KBM-7 (cell line): ENCODE measurements at regions not wholly inside any gene's neighbourhood (a gene's known extent, or its start where the extent isn't known, plus 50 kb on each side); places are given as distances from the start of the nearest gene placed in this dataset.

Experiments
- DNase-seq: peaks from one replicate; pipeline ENCODE4 v3.0.0-alpha.2; 2015
- in situ Hi-C: fragments of 300-500 bp; cut with MboI; formaldehyde crosslinking; loops from 2 replicates; pipeline ENCODE4 v1.14.3; 2020; ENCODE audit warnings: low sequenced_read_pairs, low pct_unique_long_range_greater_than_20kb, mixed read lengths

DNA sequence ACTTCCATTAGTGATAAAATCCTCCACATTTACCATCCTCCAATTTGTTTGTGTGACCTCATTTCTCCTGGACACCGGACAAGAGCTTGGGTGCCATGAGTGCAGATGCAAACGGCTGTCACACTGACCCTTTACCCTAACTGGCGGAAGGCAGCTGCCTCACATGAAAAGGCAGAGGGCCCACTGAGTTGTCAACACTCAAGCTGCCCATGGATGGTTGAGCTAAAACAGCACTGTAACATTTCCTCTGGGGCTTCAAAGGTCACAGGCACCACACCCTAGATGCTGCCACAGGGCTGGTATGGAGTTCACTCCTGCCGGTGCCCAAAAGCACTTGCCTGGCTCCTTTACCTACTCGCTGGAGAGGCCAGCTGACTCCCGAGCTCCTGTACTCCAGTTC lies 653.4 kb downstream of the KCNT2 start:
- no peak for DNase-seq
- in situ Hi-C loops: no loop called here

DNA sequence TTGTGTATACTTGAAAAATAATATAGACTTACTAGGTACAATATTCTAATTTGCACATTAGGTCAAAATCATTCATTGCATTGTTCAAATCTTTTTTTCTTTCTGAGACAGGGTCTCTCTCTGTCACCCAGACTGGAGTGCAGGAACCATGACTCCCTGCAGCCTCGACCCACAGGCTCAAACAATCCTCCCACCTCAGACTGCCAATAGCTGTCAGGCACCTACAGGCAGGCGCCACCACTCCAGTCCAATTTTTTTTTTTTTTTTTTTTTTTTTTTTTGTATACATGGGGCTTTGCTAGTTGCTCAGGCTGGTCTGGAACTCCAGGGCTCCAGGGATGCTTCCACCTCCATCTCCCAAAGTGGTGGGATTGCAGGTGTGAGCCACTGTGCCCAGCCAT lies 656.9 kb downstream of the KCNT2 start:
- DNase-seq: no peak
- in situ Hi-C loops: no loop called here

DNA sequence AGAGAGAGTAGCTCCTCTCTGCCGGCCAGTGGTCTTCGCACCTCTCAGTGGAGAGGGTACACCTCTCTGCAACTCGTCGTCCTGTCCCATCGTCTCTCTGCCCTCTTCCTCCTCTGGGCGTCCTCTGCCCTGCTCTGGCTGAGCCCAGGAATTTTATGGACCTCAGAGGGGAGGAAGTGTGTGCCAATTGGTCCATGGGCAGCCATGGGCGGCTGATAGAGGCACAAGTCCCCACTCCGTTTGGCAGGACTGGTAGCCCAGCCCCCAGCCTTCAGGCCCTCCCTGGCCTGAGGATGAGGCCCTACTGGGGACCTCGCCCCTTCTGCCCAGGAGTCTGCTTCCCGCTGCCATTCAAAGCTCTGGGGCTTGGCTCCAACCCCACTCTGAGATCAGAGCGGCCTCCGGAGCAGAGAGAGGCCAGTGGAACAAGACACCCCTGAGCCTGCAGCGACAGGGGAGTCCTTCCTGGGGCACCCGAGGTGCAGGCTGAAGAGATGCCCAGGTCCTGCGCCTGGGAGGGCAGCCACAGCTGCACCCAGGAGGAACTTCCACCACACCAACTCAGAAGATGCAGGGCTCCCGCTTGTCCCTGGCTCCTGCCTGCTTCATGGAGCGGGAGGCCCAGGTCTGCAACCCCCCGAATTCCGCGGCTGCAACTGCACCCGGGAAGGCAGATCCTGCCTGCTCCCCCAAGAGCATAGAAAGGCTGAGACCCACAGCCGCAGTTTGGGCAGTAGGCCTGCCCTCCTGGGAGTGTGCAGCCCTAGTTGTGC lies 659.9 kb downstream of the KCNT2 start:
- no peak for DNase-seq
- in situ Hi-C loops: no loop called here

DNA sequence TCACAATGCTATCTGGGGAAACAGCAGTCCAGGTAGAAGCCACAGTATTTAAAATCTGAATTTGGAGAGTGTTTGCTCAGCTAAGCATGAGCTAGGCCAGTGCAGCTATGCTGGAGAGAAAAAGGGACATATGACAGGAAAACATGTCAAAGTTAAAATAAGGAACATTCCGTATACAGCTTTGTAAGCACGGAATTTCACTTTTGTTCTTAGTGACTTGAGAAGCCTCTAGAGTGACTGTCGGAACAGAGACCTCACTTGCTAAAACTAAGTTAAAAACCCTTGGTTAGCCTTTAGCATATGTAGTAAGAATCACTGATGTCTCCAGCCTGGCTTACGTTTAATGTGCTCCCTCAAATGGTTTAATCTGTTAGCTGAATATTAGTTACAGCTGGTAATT lies 661.7 kb downstream of the KCNT2 start:
- no peak for DNase-seq
- in situ Hi-C loops: no loop called here

DNA sequence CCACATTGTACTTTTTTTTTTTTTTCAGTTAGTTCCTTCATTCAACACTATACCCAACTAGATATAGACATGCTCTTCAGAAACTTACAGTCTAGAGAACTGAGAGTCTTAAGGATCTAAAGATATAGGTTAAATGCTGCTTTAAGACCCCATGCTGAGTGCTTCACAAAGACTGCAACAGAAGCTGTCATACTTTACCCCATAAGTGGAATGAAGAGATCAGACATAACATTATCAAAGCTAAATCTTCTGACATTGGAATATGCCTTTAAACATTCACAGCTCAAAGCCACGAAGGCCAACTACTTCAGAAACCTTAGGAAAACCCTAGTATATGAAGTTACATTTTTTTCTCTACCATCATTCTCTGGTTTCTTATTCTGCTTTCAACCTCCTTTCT lies 666.4 kb downstream of the KCNT2 start:
- no peak for DNase-seq

DNA sequence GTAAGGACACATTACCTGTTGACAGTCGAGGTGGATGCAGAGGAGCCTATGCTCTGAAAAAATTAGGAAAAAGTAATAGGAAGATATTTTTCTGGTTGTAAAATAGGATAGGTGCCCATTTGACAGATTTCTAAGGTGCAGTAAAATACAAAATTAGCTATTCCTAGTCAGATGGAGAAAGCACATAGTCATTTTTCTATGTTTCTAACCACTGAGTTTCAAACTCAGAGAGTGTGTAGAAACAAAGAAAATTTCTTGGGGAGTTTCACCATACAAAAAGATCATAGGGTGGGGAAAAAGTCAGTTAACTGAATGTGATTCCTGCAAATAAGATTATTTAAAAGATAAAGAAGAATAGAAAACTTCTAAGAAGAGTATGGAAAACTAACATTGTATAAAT lies 666.9 kb downstream of the KCNT2 start:
- in situ Hi-C loops: no loop called here

More for the DNA sequence above, 666.4 kb downstream of the KCNT2 start:
- in situ Hi-C loops: no loop called here

DNA sequence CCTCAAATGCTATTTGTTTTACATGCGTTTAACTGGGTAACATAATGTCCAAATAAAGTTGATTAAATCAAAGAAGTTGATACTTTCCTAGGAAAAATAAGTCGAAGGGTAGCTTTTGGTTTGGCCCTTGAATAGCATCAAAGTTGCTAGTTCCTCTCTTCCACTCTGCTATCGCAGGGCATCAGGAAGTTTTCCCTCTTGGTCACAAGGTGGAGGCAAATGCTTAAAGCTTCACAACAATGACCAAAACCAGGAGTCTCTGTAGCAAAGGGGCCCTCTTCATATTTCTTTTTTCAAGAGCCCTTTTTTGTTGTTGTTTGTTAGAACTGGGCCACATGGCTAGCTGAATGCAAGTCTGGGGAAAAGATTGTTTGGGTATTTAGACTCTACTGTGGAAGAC lies 668.4 kb downstream of the KCNT2 start:
- in situ Hi-C loops: no loop called here
- peak; percentile 33 for DNase-seq

More for the DNA sequence above, 666.9 kb downstream of the KCNT2 start:
- no peak for DNase-seq

DNA sequence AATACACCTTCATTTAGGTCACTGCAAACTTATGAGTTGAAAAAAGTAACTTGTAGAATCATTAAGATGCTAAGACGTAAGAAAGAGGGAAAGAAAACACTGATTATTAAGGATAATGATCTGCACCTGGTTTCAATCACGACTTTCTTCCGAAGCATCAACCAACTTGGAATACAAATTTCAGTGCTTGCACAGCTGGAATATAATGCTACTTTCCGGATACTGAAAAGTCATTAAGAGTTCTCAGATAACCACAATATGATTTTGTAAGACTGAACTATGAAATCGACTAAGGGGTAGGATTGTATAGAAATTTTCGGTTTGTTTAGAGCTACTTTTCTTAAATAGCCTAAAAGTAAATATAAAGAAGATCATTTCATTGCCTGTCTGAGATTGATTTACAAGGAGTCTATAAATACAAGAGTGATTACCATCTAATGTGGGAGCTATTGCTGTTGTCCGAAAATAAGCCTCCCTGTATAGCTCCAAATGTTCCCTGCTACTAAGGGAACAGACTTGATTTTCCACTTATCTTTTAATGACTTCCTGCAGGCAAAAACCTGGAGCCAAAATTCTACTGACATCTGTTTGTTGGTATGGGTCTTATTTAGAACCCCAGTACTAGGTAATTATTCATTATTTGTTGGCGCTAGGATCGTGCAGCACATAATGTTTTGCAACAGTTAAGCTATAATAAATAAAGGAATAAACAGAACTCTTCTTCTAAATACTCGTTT lies 673.3 kb downstream of the KCNT2 start:
- DNase-seq: no peak
- in situ Hi-C loops: no loop called here

DNA sequence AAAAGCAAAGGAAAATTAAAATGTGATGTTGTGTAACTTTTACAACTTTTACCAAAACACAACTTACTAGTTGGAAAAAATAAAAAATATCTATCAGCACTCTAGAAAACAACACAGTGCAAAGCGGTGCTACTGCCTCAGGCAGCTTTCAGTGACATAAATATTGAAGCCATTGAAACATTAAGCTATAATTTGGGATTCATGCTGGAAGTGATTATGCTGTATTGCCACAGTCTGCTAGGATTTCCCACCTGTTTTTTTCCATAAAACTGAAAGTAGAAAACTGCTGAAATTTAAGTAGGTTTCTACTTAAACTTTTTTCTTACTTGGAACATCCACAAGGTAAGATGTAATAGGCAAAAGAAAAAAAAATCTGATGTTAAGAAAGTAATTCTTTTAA lies 674.4 kb downstream of the KCNT2 start:
- no peak for DNase-seq
- in situ Hi-C loops: no loop called here

DNA sequence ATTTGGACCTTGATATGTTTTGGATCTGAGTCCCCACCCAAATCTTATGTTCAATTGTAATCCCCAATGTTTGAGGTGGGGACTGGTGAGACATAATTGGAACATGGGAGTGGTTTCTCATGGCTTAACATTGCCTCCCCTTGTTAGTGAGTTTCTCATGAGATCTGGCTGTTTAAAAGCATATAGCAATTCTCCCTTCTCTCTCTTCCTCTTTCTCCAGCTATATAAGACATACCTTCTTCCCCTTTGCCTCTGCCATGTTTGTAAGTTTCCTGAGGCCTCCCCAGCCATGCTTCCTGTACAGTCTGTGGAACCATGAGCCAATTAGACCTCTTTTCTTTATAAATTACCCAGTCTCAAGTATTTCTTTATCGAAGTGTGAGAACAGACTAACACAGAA lies 692.4 kb downstream of the KCNT2 start:
- DNase-seq: peak; percentile 56
- in situ Hi-C loops: no loop called here

DNA sequence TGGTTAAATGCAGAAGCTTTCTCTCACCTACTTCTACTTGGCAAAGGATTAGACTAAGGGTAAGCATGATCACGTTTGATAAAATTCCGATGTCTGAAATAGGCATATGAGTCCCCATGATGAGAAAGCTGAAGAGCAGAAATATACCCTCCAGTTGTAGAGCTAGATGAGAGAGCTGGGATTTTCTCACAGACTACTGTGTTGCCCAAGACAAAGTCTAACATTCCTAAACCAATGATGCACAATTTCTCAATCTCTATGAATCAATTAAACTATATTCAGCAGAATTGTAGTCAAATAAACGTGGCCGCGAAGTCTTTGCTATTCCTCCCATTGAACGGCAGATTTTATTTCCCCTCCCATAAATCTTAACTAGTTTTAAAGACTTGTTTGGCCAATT lies 699.2 kb downstream of the KCNT2 start:
- in situ Hi-C loops: no loop called here
- no peak for DNase-seq

DNA sequence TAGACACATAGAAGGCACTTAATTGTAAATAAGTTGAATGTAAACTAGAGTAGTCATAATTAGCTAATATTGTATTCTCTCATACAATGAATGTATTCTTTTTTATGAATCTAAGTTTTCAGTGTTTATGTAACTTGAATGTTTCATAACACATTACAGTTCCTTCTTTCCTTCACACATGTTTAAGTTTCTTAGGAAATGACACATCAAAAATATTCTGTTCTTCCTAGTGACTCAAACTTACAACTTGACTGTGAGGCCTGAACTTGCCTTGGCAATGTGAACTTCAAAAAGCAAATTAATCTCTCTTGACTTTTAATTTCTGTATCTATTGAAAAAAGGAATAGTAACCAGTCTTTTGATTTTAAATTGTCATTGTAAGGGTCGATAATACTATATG lies 700.1 kb downstream of the KCNT2 start:
- in situ Hi-C loops: no loop called here
- DNase-seq: peak; percentile 37

DNA sequence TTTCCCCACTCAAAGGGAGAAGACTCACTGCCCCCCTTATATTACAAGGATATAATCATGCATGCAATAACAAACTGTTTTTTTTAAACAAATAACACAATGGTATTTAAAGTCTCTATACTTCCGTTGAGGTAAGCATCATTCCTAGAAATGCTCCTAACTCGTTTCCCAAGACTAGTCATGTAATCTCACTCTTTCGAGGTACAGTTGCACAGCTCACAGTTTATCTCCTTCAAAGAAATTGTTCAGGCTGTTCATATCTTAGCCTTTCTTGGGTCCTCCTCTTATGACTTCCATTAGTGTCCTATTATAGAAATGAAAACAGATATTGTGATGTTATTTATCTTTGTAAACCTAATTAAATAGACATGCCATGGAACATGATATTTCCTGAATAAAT lies 705.0 kb downstream of the KCNT2 start:
- in situ Hi-C loops: no loop called here
- no peak for DNase-seq

DNA sequence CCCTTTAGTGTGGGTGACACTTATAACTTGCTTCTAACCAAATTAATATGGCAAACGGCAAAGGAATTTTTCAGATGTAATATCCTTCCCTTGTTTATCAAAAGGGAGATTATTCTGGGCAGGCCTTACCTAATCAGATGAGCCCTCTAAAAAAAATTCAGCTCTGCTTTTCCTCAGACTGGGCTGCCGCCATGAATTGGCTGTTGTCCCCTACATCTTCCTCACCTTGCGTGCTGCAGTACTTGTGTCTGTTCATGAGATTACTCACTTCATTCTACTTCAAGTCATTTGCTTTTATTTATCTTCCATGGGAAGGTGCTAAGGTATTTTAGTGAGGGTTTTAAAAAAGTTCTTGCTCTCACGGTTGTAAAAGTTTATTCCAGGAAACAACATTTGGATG lies 705.5 kb downstream of the KCNT2 start:
- in situ Hi-C loops: no loop called here
- DNase-seq: no peak

DNA sequence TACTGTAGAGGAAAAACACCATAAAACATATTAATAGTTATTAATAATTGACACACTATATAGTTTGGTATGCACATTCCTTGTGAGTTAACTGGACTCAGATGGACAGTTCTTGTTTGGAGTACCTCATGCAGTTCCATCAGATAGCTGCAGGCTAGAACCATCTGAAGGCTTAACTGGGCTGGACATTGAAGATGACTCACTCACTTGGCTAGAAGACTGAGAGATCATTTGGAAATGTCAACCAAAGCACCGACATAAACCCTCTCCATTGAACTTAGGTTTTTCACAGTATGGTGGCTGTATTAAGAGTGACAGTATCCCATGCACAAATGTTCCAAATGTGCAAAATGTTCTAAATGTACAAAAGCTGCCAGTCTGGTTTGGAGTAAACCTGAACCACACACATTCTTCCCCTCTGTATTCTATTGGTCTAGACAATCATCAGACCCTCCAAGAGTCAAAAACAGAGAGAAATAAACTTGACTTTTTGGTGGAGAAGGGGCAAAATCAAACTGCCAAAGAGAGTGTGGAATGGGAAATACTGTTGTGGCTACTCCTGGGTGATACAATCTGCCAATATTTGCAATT lies 708.4 kb downstream of the KCNT2 start:
- in situ Hi-C loops: no loop called here
- no peak for DNase-seq

DNA sequence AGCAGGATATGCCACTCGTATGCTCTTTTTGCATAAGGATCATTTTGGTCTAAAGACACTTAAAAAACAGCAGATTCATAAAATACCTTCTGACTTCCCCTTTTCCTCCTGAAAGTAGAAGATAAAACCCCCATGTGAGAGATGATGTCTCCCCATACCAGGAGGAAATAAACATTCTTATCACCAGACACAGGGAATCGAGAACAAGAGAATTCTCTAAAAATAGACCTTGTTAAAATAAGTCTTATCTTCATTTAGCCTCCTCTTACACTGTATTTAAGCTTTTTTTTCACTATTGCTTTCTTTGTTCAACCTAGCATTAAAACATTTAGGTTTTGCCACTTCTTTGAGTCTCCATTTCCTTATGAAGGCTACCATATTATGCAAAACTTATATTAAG lies 709.3 kb downstream of the KCNT2 start:
- in situ Hi-C loops: no loop called here

DNA sequence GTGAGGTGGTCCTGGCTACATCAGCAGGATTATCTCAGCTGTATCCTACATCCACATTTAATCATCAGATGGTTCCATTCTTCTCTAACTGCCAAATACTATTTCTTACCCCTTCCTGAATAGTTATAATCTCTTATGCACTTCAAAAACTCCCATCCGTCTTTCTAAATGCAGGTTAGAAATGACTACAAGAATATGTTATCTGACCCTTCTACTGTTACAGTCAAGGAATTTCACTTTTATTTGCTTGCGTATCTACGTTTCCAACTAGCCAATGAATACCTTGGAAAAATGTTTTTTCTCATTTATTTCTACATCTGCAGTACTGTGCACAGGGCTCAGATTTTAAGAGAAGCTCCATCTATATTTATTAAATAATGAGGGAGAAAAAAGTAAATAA lies 709.9 kb downstream of the KCNT2 start:
- in situ Hi-C loops: no loop called here
- peak; percentile 26 for DNase-seq

More for the DNA sequence above, 709.3 kb downstream of the KCNT2 start:
- DNase-seq: peak; percentile 91

DNA sequence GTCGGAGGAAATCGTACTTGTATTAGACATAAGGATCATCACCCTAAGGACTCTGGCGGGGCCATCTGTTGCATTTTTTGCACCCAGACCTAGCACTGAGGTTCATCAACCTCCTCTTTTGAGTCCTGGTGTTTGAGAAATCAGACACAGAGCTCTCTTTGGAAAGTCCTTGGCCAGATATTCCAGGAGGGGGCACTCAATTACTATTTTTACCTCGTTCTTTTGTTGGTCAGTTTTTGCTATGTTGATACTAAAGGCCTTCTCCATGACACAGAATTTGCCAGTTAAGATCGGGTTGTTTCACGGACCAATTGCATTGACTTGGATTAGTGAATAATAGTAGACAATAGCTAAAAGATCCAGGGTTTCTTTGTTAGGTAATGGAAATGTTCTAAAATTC lies 711.2 kb downstream of the KCNT2 start:
- in situ Hi-C loops: no loop called here
- peak; percentile 65 for DNase-seq

DNA sequence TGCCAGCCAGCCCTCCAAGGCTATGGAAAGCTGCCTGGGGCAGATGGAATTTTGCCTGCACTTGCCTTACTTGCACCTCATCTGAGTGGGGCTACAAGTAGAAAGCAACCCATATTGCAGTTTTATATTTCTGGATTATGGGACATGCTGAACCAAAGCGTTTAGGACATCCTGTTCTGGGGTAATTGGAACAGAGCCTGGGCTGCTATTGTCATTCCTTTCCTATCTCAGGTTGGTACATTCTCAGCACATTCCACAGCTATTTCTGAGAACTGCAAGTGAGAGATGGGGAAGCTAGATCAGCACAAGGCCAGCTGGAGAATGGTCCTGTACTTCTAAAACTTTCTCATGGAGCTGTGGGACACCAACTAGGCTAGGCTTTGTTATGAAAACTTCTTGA lies 713.8 kb downstream of the KCNT2 start:
- DNase-seq: no peak
- in situ Hi-C loops: no loop called here

DNA sequence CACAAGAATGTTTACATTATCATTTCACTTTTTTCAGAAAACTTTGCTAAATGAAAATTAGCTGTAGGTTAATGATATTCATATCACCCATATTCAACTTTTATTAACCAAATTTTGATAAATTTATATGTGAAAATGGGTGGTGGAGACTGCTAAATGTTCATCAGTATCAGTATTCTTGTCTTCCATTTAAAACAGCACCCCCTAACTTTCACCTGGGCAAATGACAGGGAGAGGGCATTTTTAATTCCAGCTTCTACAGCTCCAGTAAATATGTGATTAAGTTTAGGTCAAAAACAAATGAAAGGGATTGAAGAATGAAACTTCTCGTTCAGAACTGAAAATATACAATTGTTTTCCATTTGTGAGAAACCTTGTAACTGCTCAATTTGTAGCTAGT lies 722.2 kb downstream of the KCNT2 start:
- no peak for DNase-seq
- in situ Hi-C loops: no loop called here
